Muscle of leg (tissue), 3 donors: ENCODE measurements at regions not wholly inside any gene's neighbourhood (a gene's known extent, or its start where the extent isn't known, plus 50 kb on each side); places are given as distances from the start of the nearest gene placed in this dataset.

Source experiments
- DNase-seq: peaks from one replicate; pipeline ENCODE4 v3.0.0; 2013
- H3K27ac ChIP-seq: one replicate; pipeline ENCODE4 v1.5.1; 2013; ENCODE audit warnings: mild to moderate bottlenecking, low read length, control low read depth
- H3K27me3 ChIP-seq: one replicate; pipeline ENCODE4 v1.6.1; 2013; ENCODE audit warnings: low read length; ENCODE audit not compliant: control insufficient read depth, insufficient read depth
- H3K36me3 ChIP-seq: one replicate; pipeline ENCODE4 v1.6.1; 2013; ENCODE audit warnings: low read length; ENCODE audit not compliant: control insufficient read depth, insufficient read depth
- H3K4me1 ChIP-seq: one replicate; pipeline ENCODE4 v1.6.1; 2013; ENCODE audit warnings: low read length; ENCODE audit not compliant: control insufficient read depth, insufficient read depth
- H3K4me3 ChIP-seq: one replicate; pipeline ENCODE4 v1.5.1; 2013; ENCODE audit warnings: low read length, control low read depth
- H3K9me3 ChIP-seq: replicated peaks from 2 replicates; pipeline ENCODE4 v1.6.1; 2013; ENCODE audit warnings: low read depth, low read length; ENCODE audit not compliant: control insufficient read depth
- WGBS: methylation state at CpG from one replicate; pipeline ENCODE4 v1.1.5; 2013; ENCODE audit warnings: missing lambda C conversion rate; ENCODE audit not compliant: insufficient coverage; 5-methylcytosine and 5-hydroxymethylcytosine counted together

DNA sequence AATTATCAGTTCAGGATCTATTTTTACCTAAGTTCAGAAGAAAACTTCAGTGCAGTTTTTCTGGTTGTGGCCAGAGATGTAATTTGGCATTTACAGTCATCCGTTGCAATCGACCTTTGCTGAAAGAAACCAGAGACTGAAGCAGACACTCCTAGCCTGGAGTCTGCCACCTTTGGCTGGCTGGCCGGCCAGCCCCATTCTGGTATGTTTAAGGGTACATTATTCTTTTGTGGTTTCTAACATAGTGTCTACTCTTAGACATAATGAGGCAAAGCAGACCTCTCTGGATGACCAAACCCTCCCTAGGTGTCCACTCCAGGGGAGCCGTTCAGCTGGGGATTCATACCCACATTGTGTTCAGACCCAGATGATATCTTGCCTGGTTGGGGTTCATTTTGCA lies 275.9 kb upstream of the TPM1 start:
- no peak overlapping the region for H3K27ac ChIP-seq
- H3K4me1 ChIP-seq: peaks cover 6% of the 10 kb centered on the region
- H3K27me3 ChIP-seq: no peaks in the 10 kb centered on the region
- no peaks in the 10 kb centered on the region for H3K9me3 ChIP-seq
- no peak for DNase-seq
- H3K36me3 ChIP-seq: peaks cover 68% of the 10 kb centered on the region
- WGBS: 42% methylated on average over 2 of the region's 4 CpGs
- H3K4me3 ChIP-seq: no peak overlapping the region

DNA sequence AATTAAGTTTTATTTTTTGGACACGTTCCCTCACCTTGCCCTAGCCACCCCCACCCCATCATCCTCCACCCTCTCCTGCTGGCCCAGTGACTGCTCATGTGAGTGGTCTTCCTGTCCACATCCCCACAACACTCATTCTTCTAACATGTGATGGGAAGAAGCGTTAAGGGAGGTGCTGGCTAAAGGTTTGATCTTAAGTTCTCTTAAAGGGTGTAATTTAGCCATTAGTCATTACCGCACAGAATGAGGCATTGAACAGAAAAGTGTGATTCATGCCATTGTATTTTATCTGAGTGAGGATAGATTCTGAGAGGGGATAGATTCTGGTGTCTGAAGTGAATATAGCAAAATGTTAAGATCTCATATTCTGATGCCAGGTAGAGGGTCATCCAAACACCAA lies 272.9 kb upstream of the TPM1 start:
- DNase-seq: no peak
- 100% methylated on average over 2 of the region's 3 CpGs for WGBS
- no peaks in the 10 kb centered on the region for H3K27me3 ChIP-seq
- peaks cover 6% of the 10 kb centered on the region for H3K4me1 ChIP-seq
- no peak overlapping the region for H3K4me3 ChIP-seq
- no peak overlapping the region for H3K27ac ChIP-seq
- peaks cover 71% of the 10 kb centered on the region for H3K36me3 ChIP-seq
- no peaks in the 10 kb centered on the region for H3K9me3 ChIP-seq

DNA sequence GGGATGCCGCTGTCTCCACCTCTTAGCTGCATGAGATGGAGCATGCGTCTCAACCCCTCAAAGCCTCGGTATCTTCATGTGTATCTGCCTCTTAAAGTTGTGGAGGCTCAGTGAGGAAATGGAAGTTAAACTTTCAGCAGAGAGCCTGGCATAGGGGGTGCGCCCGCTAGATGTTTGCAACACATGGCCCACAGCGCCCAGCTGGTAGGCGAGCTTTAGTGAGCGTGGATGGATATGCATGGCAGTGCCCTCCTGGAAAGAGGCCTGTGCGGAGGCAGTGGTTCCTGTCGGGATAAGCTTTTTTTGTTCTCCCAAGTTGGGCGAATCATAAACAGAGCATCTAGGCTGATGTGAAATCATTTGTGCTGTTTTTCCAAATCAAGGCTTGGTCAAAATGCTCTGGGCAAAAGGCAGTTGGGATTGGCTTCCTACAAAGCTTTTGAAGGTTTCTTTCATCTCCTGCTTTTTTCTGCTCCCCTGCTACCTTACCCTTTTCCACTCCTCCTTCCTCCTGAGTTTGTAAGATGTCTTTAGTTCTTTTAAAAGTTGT lies 272.4 kb upstream of the TPM1 start:
- 96% methylated on average over 11 of the region's 11 CpGs for WGBS
- Histone ChIP-seq H3K36me3 (peaks cover 72% of the 10 kb centered on the region), H3K9me3 (no peaks in the 10 kb centered on the region), H3K27ac (peak overlapping the region; percentile 0), H3K4me3 (no peak overlapping the region), H3K27me3 (no peaks in the 10 kb centered on the region), H3K4me1 (peaks cover 6% of the 10 kb centered on the region)
- no peak for DNase-seq

DNA sequence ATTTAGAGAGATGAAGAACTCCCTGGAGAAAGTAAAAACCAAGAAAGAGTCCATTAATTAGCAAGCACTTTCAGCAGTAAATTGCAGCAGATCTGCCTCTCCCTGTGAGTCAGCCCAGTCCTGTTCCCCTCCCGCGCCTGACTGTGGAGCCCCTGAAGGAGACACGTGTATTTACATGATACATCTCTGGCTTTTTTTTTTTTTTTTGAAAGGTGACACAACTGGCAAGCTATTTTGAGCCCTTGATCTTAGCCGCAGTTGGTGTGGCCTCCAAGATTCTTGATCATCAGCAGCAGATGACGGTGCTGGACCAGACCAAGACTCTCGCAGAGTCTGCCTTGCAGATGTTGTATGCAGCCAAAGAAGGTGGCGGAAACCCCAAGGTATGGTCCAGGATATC lies 271.8 kb upstream of the TPM1 start:
- H3K4me1 ChIP-seq: peaks cover 6% of the 10 kb centered on the region
- no peaks in the 10 kb centered on the region for H3K27me3 ChIP-seq
- H3K36me3 ChIP-seq: peaks cover 72% of the 10 kb centered on the region
- peak overlapping the region; percentile 0 for H3K27ac ChIP-seq
- DNase-seq: peak; percentile 63
- no peaks in the 10 kb centered on the region for H3K9me3 ChIP-seq
- WGBS: 79% methylated on average over 5 of the region's 7 CpGs
- no peak overlapping the region for H3K4me3 ChIP-seq

GRCh38 chr15:62771234-62771633 lies 271.3 kb upstream of the TPM1 start:
- H3K36me3 ChIP-seq: peaks cover 69% of the 10 kb centered on the region
- DNase-seq: no peak
- peaks cover 6% of the 10 kb centered on the region for H3K4me1 ChIP-seq
- 100% methylated on average over 1 of the region's 2 CpGs for WGBS
- H3K27ac ChIP-seq: no peak overlapping the region
- no peaks in the 10 kb centered on the region for H3K9me3 ChIP-seq
- no peak overlapping the region for H3K4me3 ChIP-seq
- H3K27me3 ChIP-seq: no peaks in the 10 kb centered on the region

- 94% methylated on average over 7 of the region's 12 CpGs for WGBS
- no peak for DNase-seq
- H3K4me3 ChIP-seq: no peak overlapping the region
- H3K4me1 ChIP-seq: peaks cover 6% of the 10 kb centered on the region
- H3K9me3 ChIP-seq: no peaks in the 10 kb centered on the region
- H3K27ac ChIP-seq: no peak overlapping the region
- H3K27me3 ChIP-seq: no peaks in the 10 kb centered on the region
- H3K36me3 ChIP-seq: peaks cover 61% of the 10 kb centered on the region
Measured at GRCh38 chr15:62773369-62774165, 269.0 kb upstream of the TPM1 start.

DNA sequence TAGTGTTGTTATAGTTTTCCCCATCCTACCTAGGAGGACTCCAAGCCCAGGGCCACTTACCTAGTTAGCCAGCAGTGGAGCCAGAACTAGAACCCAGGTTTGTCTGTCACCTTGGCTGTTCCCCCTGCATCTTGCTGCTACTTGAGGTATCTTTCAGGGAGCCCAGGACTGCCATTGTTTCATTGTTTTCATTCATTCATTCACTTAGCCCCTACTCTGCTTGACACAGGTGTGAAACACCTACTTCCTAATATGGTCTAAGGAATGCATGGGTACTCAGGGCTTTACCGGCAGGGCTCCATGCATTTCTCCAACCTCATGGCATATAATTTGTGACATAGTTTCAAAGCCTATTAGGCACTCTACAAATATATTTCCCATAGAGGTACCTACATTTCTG lies 266.6 kb upstream of the TPM1 start:
- Histone ChIP-seq H3K27ac (no peak overlapping the region), H3K27me3 (no peaks in the 10 kb centered on the region), H3K36me3 (peaks cover 71% of the 10 kb centered on the region), H3K4me1 (peaks cover 5% of the 10 kb centered on the region), H3K9me3 (no peaks in the 10 kb centered on the region), H3K4me3 (no peak overlapping the region)
- WGBS: no CpG with 5 or more reads among the region's 1 CpG
- no peak for DNase-seq

DNA sequence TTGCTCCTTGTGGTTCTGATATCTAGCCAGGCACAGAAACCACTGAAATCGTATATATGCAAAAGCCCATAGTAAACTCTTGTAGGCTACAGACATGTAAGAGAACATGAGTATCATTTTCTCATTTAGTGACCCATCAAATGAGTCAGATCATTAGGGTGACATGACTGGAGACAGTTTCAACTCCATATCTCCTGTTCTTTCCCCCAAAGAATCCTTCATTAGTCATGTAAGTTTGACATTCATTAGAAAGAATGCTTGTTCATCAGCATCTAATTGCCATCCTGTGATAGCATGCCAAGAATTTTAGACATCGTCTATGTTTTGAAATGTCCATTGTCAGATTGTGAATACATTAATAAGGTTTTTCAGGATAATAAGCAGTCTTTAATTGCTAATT lies 264.9 kb upstream of the TPM1 start:
- Histone ChIP-seq H3K9me3 (no peaks in the 10 kb centered on the region), H3K27me3 (no peaks in the 10 kb centered on the region), H3K4me1 (peaks cover 9% of the 10 kb centered on the region), H3K27ac (no peak overlapping the region), H3K36me3 (peaks cover 61% of the 10 kb centered on the region), H3K4me3 (no peak overlapping the region)
- DNase-seq: no peak
- WGBS: no CpG with 5 or more reads among the region's 2 CpGs

DNA sequence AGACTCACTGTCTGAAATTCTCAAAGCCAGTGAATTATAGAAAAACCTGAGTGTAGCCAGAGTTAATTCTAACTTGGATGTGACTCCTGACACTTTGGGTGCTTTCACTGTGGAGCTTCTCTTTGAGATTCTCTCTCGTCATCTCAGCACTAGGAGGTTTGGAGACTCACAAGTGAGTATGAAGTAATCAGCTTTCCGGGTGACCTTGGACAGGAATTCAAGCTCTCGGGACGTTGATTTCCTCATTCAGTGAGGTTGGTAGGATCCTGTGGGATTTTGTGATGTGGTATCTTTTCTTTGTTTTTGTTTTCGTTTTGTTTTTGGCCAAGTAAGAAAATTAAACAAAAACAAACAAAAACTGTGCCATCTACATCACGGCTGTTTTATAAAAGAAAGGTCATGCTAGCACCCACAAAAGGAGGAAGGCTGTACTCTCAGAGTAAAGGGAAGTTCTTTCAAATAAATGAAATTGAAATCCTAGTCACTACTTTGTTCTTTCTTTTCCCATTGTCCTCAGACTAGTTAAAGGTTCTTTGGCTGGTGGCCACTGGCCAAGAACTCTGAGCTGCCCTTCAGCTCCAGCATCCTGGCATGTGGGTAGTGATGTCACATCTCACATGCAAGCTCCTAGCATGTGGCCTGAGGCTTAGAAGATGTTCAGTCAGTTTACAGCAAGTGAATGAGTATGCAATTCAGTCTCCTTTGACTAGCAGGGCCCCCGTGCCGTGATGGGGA lies 263.3 kb upstream of the TPM1 start:
- Histone ChIP-seq H3K36me3 (peaks cover 58% of the 10 kb centered on the region), H3K27ac (no peak overlapping the region), H3K4me1 (peaks cover 10% of the 10 kb centered on the region), H3K9me3 (no peaks in the 10 kb centered on the region), H3K27me3 (no peaks in the 10 kb centered on the region), H3K4me3 (no peak overlapping the region)
- 82% methylated on average over 3 of the region's 8 CpGs for WGBS
- DNase-seq: no peak

DNA sequence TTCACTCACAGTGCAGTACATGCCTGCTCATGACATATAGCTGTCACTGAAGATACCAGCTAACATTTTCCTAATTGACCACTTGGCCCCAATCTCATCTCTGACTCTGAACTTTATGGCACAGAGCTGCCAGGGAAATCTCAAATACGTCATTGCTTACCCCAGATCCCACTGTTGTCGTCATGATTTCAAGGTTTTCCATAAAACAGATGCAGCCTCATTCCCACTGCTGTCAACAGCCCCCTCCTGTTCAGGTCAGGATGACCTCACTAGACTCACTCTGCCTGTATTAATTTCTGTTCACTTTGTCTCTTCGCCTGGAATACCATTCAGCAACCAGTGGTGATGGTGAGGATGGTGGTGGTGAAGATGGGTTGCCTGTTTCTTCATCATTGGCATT lies 262.6 kb upstream of the TPM1 start:
- Histone ChIP-seq H3K36me3 (peaks cover 58% of the 10 kb centered on the region), H3K27ac (no peak overlapping the region), H3K4me3 (no peak overlapping the region), H3K9me3 (no peaks in the 10 kb centered on the region), H3K27me3 (no peaks in the 10 kb centered on the region), H3K4me1 (peaks cover 10% of the 10 kb centered on the region)
- DNase-seq: no peak
- 77% methylated on average over 2 of the region's 3 CpGs for WGBS
